Loucy (cell line): ENCODE measurements at regions not wholly inside any gene's neighbourhood (a gene's known extent, or its start where the extent isn't known, plus 50 kb on each side); places are given as distances from the start of the nearest gene placed in this dataset.

ENCODE experiments used
- H2AFZ ChIP-seq: fragments of 200-600 bp; sonication (generic); 2 replicates; pipeline ENCODE4 v1.6.0; 2016; ENCODE audit warnings: antibody characterized with exemption, mild to moderate bottlenecking, low read length, moderate library complexity
- H3F3A ChIP-seq: fragments of 200-600 bp; 2 replicates; pipeline ENCODE4 v1.6.0; 2016; ENCODE audit warnings: antibody characterized with exemption, low read depth, mild to moderate bottlenecking
- H3K27me3 ChIP-seq: fragments of 200-600 bp; sonication (generic); 2 replicates; pipeline ENCODE4 v1.6.1; 2014; ENCODE audit warnings: low read length, mild to moderate bottlenecking; ENCODE audit not compliant: insufficient read depth, poor library complexity, severe bottlenecking
- H3K36me3 ChIP-seq: fragments of 200-600 bp; sonication (generic); 2 replicates; pipeline ENCODE4 v1.6.1; 2016; ENCODE audit warnings: low read length; ENCODE audit not compliant: insufficient read depth
- H3K4me1 ChIP-seq: fragments of 200-600 bp; sonication (generic); 2 replicates; pipeline ENCODE4 v1.5.1; 2014; ENCODE audit warnings: low read length, mild to moderate bottlenecking; ENCODE audit not compliant: insufficient read depth, poor library complexity, severe bottlenecking
- H3K4me2 ChIP-seq: fragments of 200-600 bp; sonication (generic); 2 replicates; pipeline ENCODE4 v1.6.0; 2014; ENCODE audit warnings: antibody characterized with exemption, low read length, low read depth, mild to moderate bottlenecking; ENCODE audit not compliant: poor library complexity, severe bottlenecking
- H3K4me3 ChIP-seq: fragments of 200-600 bp; sonication (generic); 2 replicates; pipeline ENCODE4 v1.5.1; 2014; ENCODE audit warnings: low read length, mild to moderate bottlenecking, mixed read lengths; ENCODE audit not compliant: poor library complexity, severe bottlenecking
- H3K79me2 ChIP-seq: fragments of 200-600 bp; sonication (generic); 2 replicates; pipeline ENCODE4 v1.6.1; 2014; ENCODE audit warnings: low read length; ENCODE audit not compliant: insufficient read depth
- H3K9ac ChIP-seq: fragments of 200-600 bp; sonication (generic); 2 replicates; pipeline ENCODE4 v1.6.0; 2014; ENCODE audit warnings: mild to moderate bottlenecking, low read depth, low read length, moderate library complexity; ENCODE audit not compliant: poor library complexity, severe bottlenecking
- H3K9me2 ChIP-seq: fragments of 200-600 bp; sonication (generic); replicated peaks from 2 replicates; pipeline ENCODE4 v1.6.1; 2016; ENCODE audit warnings: low read depth, low read length, mixed read lengths
- H3K9me3 ChIP-seq: fragments of 200-600 bp; sonication (generic); 2 replicates; pipeline ENCODE4 v1.6.1; 2014; ENCODE audit warnings: mild to moderate bottlenecking, antibody characterized with exemption, low read length, low read depth; ENCODE audit not compliant: insufficient read depth
- H4K20me1 ChIP-seq: fragments of 200-600 bp; sonication (generic); 2 replicates; pipeline ENCODE4 v1.6.0; 2014; ENCODE audit warnings: antibody characterized with exemption, low read length, mild to moderate bottlenecking; ENCODE audit not compliant: insufficient read depth, poor library complexity, severe bottlenecking
- CTCF ChIP-seq: fragments of 200-600 bp; sonication (generic); conservative IDR thresholded peaks from 2 replicates; pipeline ENCODE4 v1.5.1; 2014; ENCODE audit warnings: mild to moderate bottlenecking, antibody characterized with exemption, low read length
- EZH2phosphoT487 ChIP-seq: fragments of 200-600 bp; IDR thresholded peaks from 2 replicates; pipeline ENCODE4 v1.6.1; 2018; ENCODE audit warnings: antibody characterized with exemption, mild to moderate bottlenecking, moderate library complexity, borderline replicate concordance

- Histone ChIP-seq H3K9me2 (no peaks in the 10 kb centered on the region), H3F3A (no peaks in the 10 kb centered on the region), H3K27me3 (no peaks in the 10 kb centered on the region), H3K4me3 (no peak overlapping the region), H3K4me1 (peaks cover 29% of the 10 kb centered on the region), H3K79me2 (no peaks in the 10 kb centered on the region), H3K9me3 (no peaks in the 10 kb centered on the region), H4K20me1 (no peaks in the 10 kb centered on the region), H3K9ac (no peak overlapping the region), H3K4me2 (no peak overlapping the region), H2AFZ (no peak overlapping the region), H3K36me3 (no peaks in the 10 kb centered on the region)
- TF ChIP-seq EZH2phosphoT487 (no peak), CTCF (no peak)
Observed at GRCh38 chr10:78396754-78397153, 363.1 kb downstream of the RPS24 start.

GRCh38 chr10:78397786-78398185 lies 364.1 kb downstream of the RPS24 start:
- Histone ChIP-seq H3K4me2 (peak overlapping the region; percentile 33), H3K27me3 (no peaks in the 10 kb centered on the region), H3K9me3 (no peaks in the 10 kb centered on the region), H4K20me1 (no peaks in the 10 kb centered on the region), H3K79me2 (no peaks in the 10 kb centered on the region), H3F3A (no peaks in the 10 kb centered on the region), H2AFZ (no peak overlapping the region), H3K36me3 (no peaks in the 10 kb centered on the region), H3K9me2 (no peaks in the 10 kb centered on the region), H3K4me3 (no peak overlapping the region), H3K4me1 (peaks cover 23% of the 10 kb centered on the region), H3K9ac (no peak overlapping the region)
- TF ChIP-seq CTCF = no peak
- no peak for TF ChIP-seq EZH2phosphoT487

- H3K4me2 ChIP-seq = peak overlapping the region; percentile 33
- no peak overlapping the region for H2AFZ ChIP-seq
- no peaks in the 10 kb centered on the region for H3K9me2 ChIP-seq
- no peak overlapping the region for H3K4me3 ChIP-seq
- no peaks in the 10 kb centered on the region for H3K9me3 ChIP-seq
- H3K27me3 ChIP-seq = no peaks in the 10 kb centered on the region
- no peaks in the 10 kb centered on the region for H4K20me1 ChIP-seq
- peaks cover 18% of the 10 kb centered on the region for H3K4me1 ChIP-seq
- no peaks in the 10 kb centered on the region for H3K79me2 ChIP-seq
- no peaks in the 10 kb centered on the region for H3K36me3 ChIP-seq
- no peaks in the 10 kb centered on the region for H3F3A ChIP-seq
- TF ChIP-seq CTCF (peak; percentile 39; the same call in 1 of the 2 replicates), EZH2phosphoT487 (no peak)
- H3K9ac ChIP-seq = no peak overlapping the region
Observed at GRCh38 chr10:78398382-78398781, 364.7 kb downstream of the RPS24 start.
